GM12878 (cell line): ENCODE measurements at regions not wholly inside any gene's neighbourhood (a gene's known extent, or its start where the extent isn't known, plus 50 kb on each side); places are given as distances from the start of the nearest gene placed in this dataset.

ENCODE experiments used
- CEBPZ ChIP-seq: fragments of 150-350 bp; IDR thresholded peaks from 2 replicates; pipeline ENCODE4 v1.6.1; 2016; ENCODE audit warnings: low read depth, low read length
- CREB1 ChIP-seq: IDR thresholded peaks from 2 replicates; pipeline ENCODE4 v1.6.1; 2012; ENCODE audit warnings: low read depth, mild to moderate bottlenecking, inconsistent platforms
- CUX1 ChIP-seq: IDR thresholded peaks from 2 replicates; pipeline ENCODE4 v1.6.1; 2012; ENCODE audit warnings: improper control_type of control experiment, low read depth, low read length; ENCODE audit not compliant: insufficient replicate concordance
- E2F8 ChIP-seq: fragments of 450-650 bp; IDR thresholded peaks from 2 replicates; pipeline ENCODE4 v1.6.1; 2018; ENCODE audit warnings: mild to moderate bottlenecking, low read depth, moderate library complexity; ENCODE audit not compliant: partially characterized antibody
- GATAD2B ChIP-seq: fragments of 450-650 bp; conservative IDR thresholded peaks from 2 replicates; pipeline ENCODE4 v1.6.1; 2017; ENCODE audit warnings: low read depth, mild to moderate bottlenecking, moderate library complexity
- STAT3 ChIP-seq: IDR thresholded peaks from 2 replicates; pipeline ENCODE4 v1.6.1; 2011; ENCODE audit warnings: low read depth, low read length, improper control_type of control experiment
- TCF3 ChIP-seq: IDR thresholded peaks from 2 replicates; pipeline ENCODE4 v1.6.1; 2012; ENCODE audit warnings: low read depth, mild to moderate bottlenecking, low read length, borderline replicate concordance; ENCODE audit not compliant: insufficient read depth
- ZNF687 ChIP-seq: fragments of 450-650 bp; IDR thresholded peaks from 2 replicates; pipeline ENCODE4 v1.6.1; 2017; ENCODE audit warnings: mild to moderate bottlenecking, moderate library complexity

GRCh38 chr12:83622205-83622604 lies 935.5 kb downstream of the TMTC2 start (continued):
- TF ChIP-seq ZNF687 (no peak), STAT3 (no peak), GATAD2B (no peak), TCF3 (no peak), E2F8 (no peak), CREB1 (no peak), CUX1 (no peak), CEBPZ (no peak)
